ENCODE measurements at regions not wholly inside any gene's neighbourhood (a gene's known extent, or its start where the extent isn't known, plus 50 kb on each side); places are given as distances from the start of the nearest gene placed in this dataset.

GRCh38 chr12:132385923-132386751 is 56.7 kb upstream of the GALNT9 start:
- TF ChIP-seq CTCF (IDR thresholded peaks at IDR 0.05; ENCODE audit: unreplicated experiment in 3 of 3), result no peak
- H3K9me3 Mint-ChIP-seq, result no peaks in the 10 kb centered on the region
- H3K4me1 Mint-ChIP-seq, result no peaks in the 10 kb centered on the region
- no peaks in the 10 kb centered on the region for H3K36me3 Mint-ChIP-seq (ENCODE audit: low read depth)
- H3K27me3 Mint-ChIP-seq (ENCODE audit: low read depth), result peaks cover 10% of the 10 kb centered on the region
- H3K4me3 Mint-ChIP-seq, result no peak overlapping the region
- H3K27ac Mint-ChIP-seq, result no peak overlapping the region

GRCh38 chr12:132384916-132385774 is 55.8 kb upstream of the GALNT9 start:
- H3K4me3 Mint-ChIP-seq, result no peak overlapping the region
- H3K9me3 Mint-ChIP-seq, result no peaks in the 10 kb centered on the region
- H3K27ac Mint-ChIP-seq, result no peak overlapping the region
- no peaks in the 10 kb centered on the region for H3K36me3 Mint-ChIP-seq (ENCODE audit: low read depth)
- no peaks in the 10 kb centered on the region for H3K4me1 Mint-ChIP-seq
- TF ChIP-seq CTCF (IDR thresholded peaks at IDR 0.05; ENCODE audit: unreplicated experiment in 3 of 3), result no peak
- H3K27me3 Mint-ChIP-seq (ENCODE audit: low read depth), result no peaks in the 10 kb centered on the region

- H3K4me1 Mint-ChIP-seq, result no peaks in the 10 kb centered on the region
- TF ChIP-seq CTCF (IDR thresholded peaks at IDR 0.05; ENCODE audit: unreplicated experiment in 3 of 3), result no peak
- no peaks in the 10 kb centered on the region for H3K9me3 Mint-ChIP-seq
- H3K27me3 Mint-ChIP-seq (ENCODE audit: low read depth), result peaks cover 33% of the 10 kb centered on the region
- H3K27ac Mint-ChIP-seq, result no peak overlapping the region
- H3K36me3 Mint-ChIP-seq (ENCODE audit: low read depth), result no peaks in the 10 kb centered on the region
- no peak overlapping the region for H3K4me3 Mint-ChIP-seq
Measured at GRCh38 chr12:132380641-132381040, 51.3 kb upstream of the GALNT9 start.

GRCh38 chr12:132379996-132380395 is 50.6 kb upstream of the GALNT9 start:
- H3K27ac Mint-ChIP-seq, result no peak overlapping the region
- H3K36me3 Mint-ChIP-seq (ENCODE audit: low read depth), result no peaks in the 10 kb centered on the region
- H3K9me3 Mint-ChIP-seq, result no peaks in the 10 kb centered on the region
- TF ChIP-seq CTCF (IDR thresholded peaks at IDR 0.05; ENCODE audit: unreplicated experiment in 3 of 3), result no peak
- peaks cover 39% of the 10 kb centered on the region for H3K27me3 Mint-ChIP-seq (ENCODE audit: low read depth)
- H3K4me3 Mint-ChIP-seq, result no peak overlapping the region
- no peaks in the 10 kb centered on the region for H3K4me1 Mint-ChIP-seq

- Mint-ChIP-seq H3K4me3 (no peak overlapping the region), H3K4me1 (no peaks in the 10 kb centered on the region), H3K27ac (no peak overlapping the region), H3K9me3 (no peaks in the 10 kb centered on the region), H3K36me3 (ENCODE audit: low read depth) (no peaks in the 10 kb centered on the region), H3K27me3 (ENCODE audit: low read depth) (peaks cover 43% of the 10 kb centered on the region)
- no peak for TF ChIP-seq CTCF (IDR thresholded peaks at IDR 0.05; ENCODE audit: unreplicated experiment in 3 of 3)
Measured at GRCh38 chr12:132379576-132379975, 50.2 kb upstream of the GALNT9 start.
